ENCODE measurements at regions not wholly inside any gene's neighbourhood (a gene's known extent, or its start where the extent isn't known, plus 50 kb on each side); places are given as distances from the start of the nearest gene placed in this dataset.

DNA sequence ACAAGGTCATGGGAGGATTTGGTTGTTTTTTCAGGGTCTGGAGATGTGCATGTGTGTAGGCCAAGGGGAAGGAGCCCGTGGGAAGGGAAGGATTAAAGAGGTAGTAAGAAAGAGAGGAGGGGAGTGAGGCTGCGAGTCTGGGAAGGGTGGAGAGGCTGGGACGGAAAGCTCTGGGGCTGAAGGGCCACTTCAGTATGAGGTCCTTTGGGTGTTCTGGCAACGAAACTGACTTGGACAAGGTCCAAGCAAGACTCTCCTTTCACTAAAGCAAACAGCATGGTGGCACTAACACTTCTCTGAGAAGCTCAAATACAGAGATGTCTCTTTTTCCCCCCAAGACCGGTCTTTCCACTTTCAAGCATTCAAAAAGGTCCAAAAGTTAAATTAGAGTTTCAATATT lies 394.5 kb downstream of the ARHGEF28 start:
- TF ChIP-seq, protein P1, sequence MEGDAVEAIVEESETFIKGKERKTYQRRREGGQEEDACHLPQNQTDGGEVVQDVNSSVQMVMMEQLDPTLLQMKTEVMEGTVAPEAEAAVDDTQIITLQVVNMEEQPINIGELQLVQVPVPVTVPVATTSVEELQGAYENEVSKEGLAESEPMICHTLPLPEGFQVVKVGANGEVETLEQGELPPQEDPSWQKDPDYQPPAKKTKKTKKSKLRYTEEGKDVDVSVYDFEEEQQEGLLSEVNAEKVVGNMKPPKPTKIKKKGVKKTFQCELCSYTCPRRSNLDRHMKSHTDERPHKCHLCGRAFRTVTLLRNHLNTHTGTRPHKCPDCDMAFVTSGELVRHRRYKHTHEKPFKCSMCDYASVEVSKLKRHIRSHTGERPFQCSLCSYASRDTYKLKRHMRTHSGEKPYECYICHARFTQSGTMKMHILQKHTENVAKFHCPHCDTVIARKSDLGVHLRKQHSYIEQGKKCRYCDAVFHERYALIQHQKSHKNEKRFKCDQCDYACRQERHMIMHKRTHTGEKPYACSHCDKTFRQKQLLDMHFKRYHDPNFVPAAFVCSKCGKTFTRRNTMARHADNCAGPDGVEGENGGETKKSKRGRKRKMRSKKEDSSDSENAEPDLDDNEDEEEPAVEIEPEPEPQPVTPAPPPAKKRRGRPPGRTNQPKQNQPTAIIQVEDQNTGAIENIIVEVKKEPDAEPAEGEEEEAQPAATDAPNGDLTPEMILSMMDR (IDR thresholded peaks at IDR 0.05; ENCODE audit: low read length), result no peak
- TF ChIP-seq EZH2 (optimal IDR thresholded peaks at IDR 0.05; ENCODE audit: low read depth, low read length), result no peak
